SJCRH30 (cell line): ENCODE measurements at regions not wholly inside any gene's neighbourhood (a gene's known extent, or its start where the extent isn't known, plus 50 kb on each side); places are given as distances from the start of the nearest gene placed in this dataset.
"Not testable (repeated sequence)": the region's sequence is repeated elsewhere in the genome, so short reads cannot be mapped to it uniquely, and the experiment has no call there.

Experiments
- DNase-seq, 2 experiments: peaks; one replicate each; pipeline ENCODE4 v3.0.0-alpha.2; 2015 to 2020
- H3K27ac ChIP-seq: fragments of 250-450 bp; sonication (Bioruptor Pico); 2 replicates; pipeline ENCODE4 v1.5.1; 2020; ENCODE audit warnings: mild to moderate bottlenecking, moderate library complexity
- H3K27me3 ChIP-seq: fragments of 250-450 bp; sonication (Bioruptor Pico); 2 replicates; pipeline ENCODE4 v1.5.1; 2020; ENCODE audit warnings: mild to moderate bottlenecking, moderate library complexity
- H3K36me3 ChIP-seq: fragments of 250-450 bp; sonication (Bioruptor Pico); 2 replicates; pipeline ENCODE4 v1.5.1; 2020; ENCODE audit warnings: mild to moderate bottlenecking, moderate library complexity
- H3K4me1 ChIP-seq: fragments of 250-450 bp; sonication (Bioruptor Pico); 2 replicates; pipeline ENCODE4 v1.5.1; 2020; ENCODE audit warnings: mild to moderate bottlenecking, moderate library complexity
- H3K4me3 ChIP-seq: fragments of 250-450 bp; sonication (Bioruptor Pico); 2 replicates; pipeline ENCODE4 v1.5.1; 2020; ENCODE audit warnings: mild to moderate bottlenecking, moderate library complexity
- H3K9me3 ChIP-seq: fragments of 250-450 bp; sonication (Bioruptor Pico); replicated peaks from 2 replicates; pipeline ENCODE4 v1.5.1; 2020; ENCODE audit warnings: mild to moderate bottlenecking, moderate library complexity

DNA sequence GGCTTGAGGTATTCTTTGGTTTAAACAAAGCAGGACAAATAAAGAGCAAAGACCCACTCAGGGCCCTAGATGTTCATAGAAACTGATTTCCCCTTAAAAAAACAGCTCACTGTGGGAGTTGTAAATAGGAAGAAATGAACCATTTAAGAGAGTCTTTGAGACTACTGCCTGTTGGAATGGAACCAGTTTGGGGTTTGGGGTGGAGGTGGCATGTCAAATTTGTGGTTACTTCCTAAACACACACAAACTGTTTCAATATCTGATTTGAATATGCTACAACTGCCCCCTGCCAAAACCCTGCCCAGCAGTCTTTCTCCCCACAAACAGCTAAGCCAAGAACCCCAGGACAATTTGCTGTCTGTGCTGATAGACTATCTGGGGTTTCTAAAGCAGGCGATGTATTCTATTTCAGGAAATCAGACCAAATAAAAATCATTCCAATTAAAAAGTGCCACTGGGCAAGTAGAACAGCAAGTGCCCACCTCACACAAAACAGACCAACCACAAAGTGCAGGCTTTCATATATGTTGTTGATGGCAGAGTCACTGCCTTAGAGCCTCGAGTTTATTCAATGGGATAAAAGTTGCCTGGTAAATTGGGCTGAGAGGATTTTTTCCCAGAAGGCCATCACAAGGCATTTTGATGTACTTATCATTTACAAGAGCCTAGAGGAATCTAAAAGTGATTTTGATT is 293.9 kb upstream of the PROK2 start:
- H3K4me3 ChIP-seq = no peak overlapping the region
- no peaks in the 10 kb centered on the region for H3K9me3 ChIP-seq
- DNase-seq = no peak
- H3K27me3 ChIP-seq = no peaks in the 10 kb centered on the region
- no peaks in the 10 kb centered on the region for H3K4me1 ChIP-seq
- H3K36me3 ChIP-seq = no peaks in the 10 kb centered on the region
- H3K27ac ChIP-seq = no peak overlapping the region

DNA sequence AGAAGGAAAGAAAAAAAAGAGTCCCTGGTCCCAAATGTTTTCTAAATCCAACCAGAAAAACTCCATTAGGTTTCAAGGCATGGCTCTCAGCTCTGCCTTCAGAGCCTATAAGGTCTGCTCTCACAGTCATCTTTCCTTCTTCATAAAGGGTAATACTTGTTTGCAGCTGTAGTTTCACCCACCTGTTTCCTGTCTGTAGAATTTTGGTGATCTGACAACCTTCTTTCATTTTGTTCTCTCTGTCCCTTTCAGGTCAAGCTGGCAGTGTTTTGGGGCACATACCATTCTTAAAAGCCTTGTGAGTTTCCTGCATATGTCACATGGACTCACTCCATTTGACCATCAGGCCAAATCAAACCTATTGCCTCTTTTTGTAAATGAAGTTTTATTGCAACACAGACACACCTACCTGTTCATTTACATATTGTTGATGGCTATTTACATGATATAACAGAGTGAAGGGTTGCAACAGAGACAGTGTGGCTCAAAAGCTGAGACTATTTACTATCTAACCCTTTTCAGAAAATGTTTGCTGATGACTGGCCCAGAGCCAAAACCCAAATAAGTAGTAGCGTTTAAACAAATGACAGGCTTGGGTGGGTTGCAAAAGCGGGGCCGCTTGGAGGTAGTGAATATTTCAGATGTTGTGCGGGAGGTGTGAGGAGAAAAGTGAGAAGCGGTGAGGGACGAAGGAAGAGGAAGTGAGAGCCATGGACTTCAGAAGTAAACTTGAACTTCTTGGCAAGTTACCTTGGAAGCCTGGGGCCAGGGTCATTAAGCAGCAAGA is 292.7 kb upstream of the PROK2 start:
- Histone ChIP-seq H3K27ac (no peak overlapping the region), H3K4me3 (no peak overlapping the region), H3K9me3 (no peaks in the 10 kb centered on the region), H3K27me3 (no peaks in the 10 kb centered on the region), H3K4me1 (no peaks in the 10 kb centered on the region), H3K36me3 (no peaks in the 10 kb centered on the region)
- DNase-seq = no peak

DNA sequence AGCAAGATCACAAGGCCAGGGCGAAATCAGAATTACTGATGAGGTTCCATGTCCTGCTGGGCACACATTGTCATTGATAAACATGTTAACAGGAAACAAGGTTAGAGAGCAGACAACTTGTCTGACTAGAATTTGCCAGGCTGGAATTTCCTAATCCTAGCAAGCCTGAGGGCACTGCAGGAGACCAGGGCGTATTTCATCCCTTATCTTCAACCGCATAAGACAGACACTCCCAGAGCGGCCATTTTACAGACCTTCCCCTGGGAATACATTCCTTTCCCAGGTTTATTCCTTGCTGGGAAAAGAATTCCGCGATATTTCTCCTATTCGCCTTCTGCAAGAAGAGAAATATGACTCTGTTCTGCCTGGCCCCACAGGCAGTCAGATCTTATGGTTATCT is 290.9 kb upstream of the PROK2 start:
- H3K36me3 ChIP-seq, H3K4me3 ChIP-seq, H3K27me3 ChIP-seq, DNase-seq, H3K27ac ChIP-seq, H3K4me1 ChIP-seq, H3K9me3 ChIP-seq: not testable (repeated sequence)

- Histone ChIP-seq H3K36me3 (no peaks in the 10 kb centered on the region), H3K9me3 (no peaks in the 10 kb centered on the region), H3K4me3 (no peak overlapping the region), H3K27ac (no peak overlapping the region), H3K27me3 (no peaks in the 10 kb centered on the region), H3K4me1 (no peaks in the 10 kb centered on the region)
- no peak for DNase-seq
These were observed 286.7 kb upstream of the PROK2 start for GRCh38 chr3:72071624-72072023.

GRCh38 chr3:72070005-72070404 is 285.1 kb upstream of the PROK2 start:
- Histone ChIP-seq H3K27ac (no peak overlapping the region), H3K4me3 (no peak overlapping the region)

GRCh38 chr3:72069543-72069942 is 284.6 kb upstream of the PROK2 start:
- no peaks in the 10 kb centered on the region for H3K9me3 ChIP-seq
- no peak for DNase-seq
- H3K36me3 ChIP-seq = no peaks in the 10 kb centered on the region
- no peaks in the 10 kb centered on the region for H3K4me1 ChIP-seq
- no peak overlapping the region for H3K27ac ChIP-seq
- H3K27me3 ChIP-seq = no peaks in the 10 kb centered on the region
- H3K4me3 ChIP-seq = no peak overlapping the region

More at GRCh38 chr3:72070005-72070404, 285.1 kb upstream of the PROK2 start:
- Histone ChIP-seq H3K27me3 (no peaks in the 10 kb centered on the region), H3K4me1 (no peaks in the 10 kb centered on the region), H3K36me3 (no peaks in the 10 kb centered on the region), H3K9me3 (no peaks in the 10 kb centered on the region)
- DNase-seq = no peak

DNA sequence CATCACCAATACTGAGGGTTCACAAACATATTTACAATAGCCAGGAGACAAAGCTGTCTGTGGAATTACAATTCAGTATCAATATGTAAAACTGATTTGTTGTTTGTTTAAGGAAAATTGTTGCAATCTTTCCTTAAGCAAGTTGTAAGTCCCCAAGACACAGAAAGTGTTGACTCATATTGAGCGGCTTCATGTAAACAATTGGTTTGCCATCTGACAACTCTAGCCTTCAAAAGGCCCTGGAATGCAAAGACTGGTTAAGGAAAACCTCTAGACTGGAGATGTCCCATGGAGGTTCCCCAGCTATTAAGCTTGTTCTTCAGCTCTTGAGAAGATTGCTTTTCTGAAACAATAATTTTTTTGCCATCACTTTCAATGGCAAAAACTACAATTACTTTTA is 283.7 kb upstream of the PROK2 start:
- Histone ChIP-seq H3K4me1 (no peaks in the 10 kb centered on the region), H3K36me3 (no peaks in the 10 kb centered on the region), H3K9me3 (no peaks in the 10 kb centered on the region), H3K4me3 (no peak overlapping the region), H3K27me3 (no peaks in the 10 kb centered on the region), H3K27ac (no peak overlapping the region)
- DNase-seq = no peak

DNA sequence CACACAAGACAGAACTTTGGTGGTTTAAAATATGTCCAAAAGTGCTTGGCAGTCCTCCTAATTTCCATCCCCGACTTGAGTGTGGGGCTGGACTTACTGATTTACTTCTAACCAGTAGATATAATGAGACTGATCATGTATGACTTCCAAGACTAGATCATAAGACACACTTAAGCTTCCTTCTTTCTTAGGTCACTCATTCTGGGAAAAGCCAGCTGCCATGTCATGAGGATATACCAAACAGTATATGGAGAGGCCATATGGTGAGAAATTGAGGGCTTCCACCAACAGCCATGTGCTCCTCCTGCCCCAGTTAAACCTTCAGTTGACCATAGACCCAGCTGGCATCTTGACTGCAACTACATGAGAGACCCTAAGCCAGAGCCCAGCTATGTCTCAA is 282.8 kb upstream of the PROK2 start:
- Histone ChIP-seq H3K4me1 (no peaks in the 10 kb centered on the region), H3K4me3 (no peak overlapping the region), H3K36me3 (no peaks in the 10 kb centered on the region), H3K27ac (no peak overlapping the region), H3K27me3 (no peaks in the 10 kb centered on the region), H3K9me3 (no peaks in the 10 kb centered on the region)
- DNase-seq = no peak

DNA sequence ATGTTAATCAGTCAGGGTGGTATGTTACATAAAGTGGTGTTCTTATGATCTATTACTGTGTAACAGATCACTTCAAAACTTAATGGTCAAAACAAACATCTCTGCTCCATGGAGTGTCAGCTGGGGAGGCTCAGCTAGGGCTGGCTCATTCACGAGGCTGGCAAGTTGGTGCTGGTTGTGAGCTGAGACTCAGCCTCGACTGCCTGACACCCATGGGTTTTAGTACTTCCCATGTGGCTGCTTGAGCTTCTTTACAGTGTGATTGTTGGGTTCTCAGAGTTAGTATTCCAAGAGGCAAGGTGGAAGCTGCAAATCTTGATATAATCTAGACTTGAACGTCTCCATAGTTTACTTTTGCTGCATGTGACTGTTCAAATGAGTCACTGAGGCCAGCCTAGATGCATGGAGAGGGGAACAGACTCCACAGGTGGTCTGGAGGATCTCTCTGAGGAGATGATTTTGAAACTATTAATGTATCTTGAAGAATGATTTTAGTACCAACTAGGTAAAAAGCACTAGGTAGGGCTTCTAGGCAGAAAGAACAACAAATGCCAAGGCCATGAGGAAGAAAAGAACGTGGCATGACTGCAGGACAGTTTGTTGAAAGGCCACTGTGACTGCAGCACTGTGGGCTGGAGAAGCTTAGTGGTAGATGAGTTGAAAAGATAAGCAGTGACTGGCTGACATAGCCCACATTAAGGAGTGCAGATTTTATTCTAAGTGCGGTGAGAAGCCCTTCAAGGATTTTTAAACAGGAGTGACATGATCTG is 281.1 kb upstream of the PROK2 start:
- no peaks in the 10 kb centered on the region for H3K9me3 ChIP-seq
- H3K4me3 ChIP-seq = no peak overlapping the region
- H3K36me3 ChIP-seq = no peaks in the 10 kb centered on the region
- no peak overlapping the region for H3K27ac ChIP-seq
- no peaks in the 10 kb centered on the region for H3K4me1 ChIP-seq
- no peaks in the 10 kb centered on the region for H3K27me3 ChIP-seq
- DNase-seq = no peak

DNA sequence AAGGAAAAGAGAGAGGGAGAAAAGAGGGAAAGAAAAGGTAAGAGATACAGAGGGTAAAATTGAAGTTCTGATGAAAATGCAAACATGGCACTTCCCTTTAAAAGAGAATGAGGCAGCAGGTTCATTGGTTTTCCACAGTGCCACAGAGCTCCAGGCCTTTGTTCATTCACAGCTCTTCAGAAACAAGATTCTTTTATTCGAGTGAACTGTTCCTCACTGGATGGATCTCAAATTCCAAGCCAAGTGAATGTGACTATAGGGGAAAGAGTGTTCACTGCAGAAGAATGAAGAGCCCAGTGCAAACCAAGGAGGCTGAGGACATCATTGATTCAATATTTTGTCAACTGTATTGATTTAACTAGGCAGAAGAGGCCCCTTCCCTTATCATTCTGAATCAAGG is 280.3 kb upstream of the PROK2 start:
- DNase-seq = no peak
- Histone ChIP-seq H3K9me3 (no peaks in the 10 kb centered on the region), H3K27me3 (no peaks in the 10 kb centered on the region), H3K36me3 (no peaks in the 10 kb centered on the region), H3K4me3 (no peak overlapping the region), H3K27ac (no peak overlapping the region), H3K4me1 (no peaks in the 10 kb centered on the region)

DNA sequence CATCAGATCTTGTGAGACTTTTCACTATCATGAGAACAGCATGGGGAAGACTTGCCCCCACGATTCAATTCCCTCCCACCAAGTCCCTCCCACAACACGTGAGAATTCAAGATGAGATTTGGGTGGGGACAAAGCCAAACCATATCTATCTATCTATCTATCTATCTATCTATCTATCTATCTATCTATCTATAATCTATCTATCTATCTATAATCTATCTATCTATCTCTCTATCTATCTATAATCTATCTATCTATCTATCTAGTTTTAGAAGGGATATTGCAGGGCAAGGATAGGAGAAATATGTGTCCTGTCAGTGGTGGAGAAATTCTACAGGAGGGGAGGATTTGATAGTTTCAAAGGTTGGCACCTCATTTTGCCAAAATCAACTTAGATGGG is 279.8 kb upstream of the PROK2 start:
- not testable (repeated sequence) for H3K27ac ChIP-seq, DNase-seq, H3K4me3 ChIP-seq, H3K4me1 ChIP-seq, H3K27me3 ChIP-seq, H3K9me3 ChIP-seq, H3K36me3 ChIP-seq

DNA sequence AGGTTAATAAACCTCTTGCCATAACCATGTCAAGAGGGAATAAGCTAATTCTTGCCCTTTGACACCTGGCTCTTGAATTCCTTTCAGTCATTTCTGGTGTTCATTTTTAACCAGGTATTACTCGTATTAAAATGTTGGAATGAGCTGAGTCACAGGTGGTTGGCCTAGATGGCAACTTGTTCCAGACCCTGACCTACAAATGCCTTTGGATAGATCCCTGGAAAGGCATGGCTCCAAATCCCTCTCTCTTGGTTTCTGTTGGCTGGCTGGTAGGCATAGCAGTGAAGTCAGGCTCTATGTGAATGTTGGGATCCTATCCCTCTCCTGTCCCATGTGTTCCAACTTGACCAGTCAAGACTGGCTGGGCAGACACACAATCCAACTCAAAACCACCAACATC is 277.1 kb upstream of the PROK2 start:
- DNase-seq = no peak
- H3K9me3 ChIP-seq = no peaks in the 10 kb centered on the region

DNA sequence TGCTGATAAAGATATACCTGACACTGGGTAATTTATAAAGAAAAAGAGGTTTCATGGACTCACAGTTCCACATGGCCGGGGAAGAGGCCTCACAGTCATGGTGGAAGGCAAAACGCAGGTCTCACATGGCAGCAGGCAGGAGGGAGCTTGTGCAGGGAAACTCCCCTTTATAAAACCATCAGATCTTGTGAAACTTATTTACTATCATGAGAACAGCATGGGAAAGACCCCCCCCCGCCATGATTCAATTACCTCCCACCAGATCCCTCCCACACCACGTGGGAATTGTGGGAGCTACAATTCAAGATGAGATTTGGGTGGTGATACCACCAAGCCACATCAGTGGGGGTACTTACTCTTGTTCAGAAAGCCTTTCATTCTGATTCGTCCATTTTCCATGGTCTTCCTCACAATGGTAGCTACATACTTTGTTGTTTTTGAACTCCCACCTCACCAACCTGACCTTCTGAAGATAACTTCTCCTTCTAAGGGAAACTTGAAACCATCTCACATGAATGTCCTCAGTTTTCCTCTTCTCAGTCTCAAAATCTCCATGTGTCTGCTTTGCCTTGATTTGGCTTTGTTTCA is 275.6 kb upstream of the PROK2 start:
- no peak overlapping the region for H3K27ac ChIP-seq
- H3K9me3 ChIP-seq = no peaks in the 10 kb centered on the region
- H3K4me1 ChIP-seq = no peaks in the 10 kb centered on the region
- H3K27me3 ChIP-seq = no peaks in the 10 kb centered on the region
- H3K36me3 ChIP-seq = no peaks in the 10 kb centered on the region
- no peak overlapping the region for H3K4me3 ChIP-seq
- no peak for DNase-seq

More for the DNA sequence above, 277.1 kb upstream of the PROK2 start:
- Histone ChIP-seq H3K36me3 (no peaks in the 10 kb centered on the region), H3K27ac (no peak overlapping the region), H3K27me3 (no peaks in the 10 kb centered on the region), H3K4me3 (no peak overlapping the region), H3K4me1 (no peaks in the 10 kb centered on the region)

DNA sequence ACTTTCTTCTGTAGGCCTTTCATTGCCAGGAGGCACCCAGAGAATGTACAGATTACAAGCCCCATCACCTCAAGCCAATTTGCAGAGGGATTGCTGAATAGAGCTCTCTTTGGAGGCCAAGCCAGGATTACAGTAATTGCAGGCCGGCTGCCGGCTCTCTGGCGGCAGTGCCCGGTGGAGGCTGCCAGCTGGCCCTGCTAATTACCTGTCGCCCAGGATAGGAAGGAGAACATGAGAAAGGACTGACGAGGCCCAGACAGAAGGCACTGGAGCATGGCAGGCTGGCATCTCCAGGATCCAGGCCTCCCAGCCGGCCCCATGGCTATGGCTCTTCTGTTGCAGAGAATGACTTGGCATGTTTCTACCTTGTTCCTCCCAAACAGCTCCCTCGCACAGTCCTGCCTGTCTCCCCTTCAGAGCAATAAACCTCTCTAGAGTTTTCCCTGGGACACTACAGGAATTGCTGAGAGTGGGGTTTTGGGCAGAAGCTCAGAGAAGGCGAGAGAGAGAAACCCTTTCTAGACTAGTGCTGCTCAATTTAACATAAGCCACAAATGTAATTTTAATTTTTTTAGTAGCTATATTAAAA is 273.6 kb upstream of the PROK2 start:
- H3K4me3 ChIP-seq = no peak overlapping the region
- H3K9me3 ChIP-seq = no peaks in the 10 kb centered on the region
- H3K36me3 ChIP-seq = no peaks in the 10 kb centered on the region
- no peak for DNase-seq
- H3K27ac ChIP-seq = no peak overlapping the region
- H3K27me3 ChIP-seq = no peaks in the 10 kb centered on the region
- no peaks in the 10 kb centered on the region for H3K4me1 ChIP-seq

DNA sequence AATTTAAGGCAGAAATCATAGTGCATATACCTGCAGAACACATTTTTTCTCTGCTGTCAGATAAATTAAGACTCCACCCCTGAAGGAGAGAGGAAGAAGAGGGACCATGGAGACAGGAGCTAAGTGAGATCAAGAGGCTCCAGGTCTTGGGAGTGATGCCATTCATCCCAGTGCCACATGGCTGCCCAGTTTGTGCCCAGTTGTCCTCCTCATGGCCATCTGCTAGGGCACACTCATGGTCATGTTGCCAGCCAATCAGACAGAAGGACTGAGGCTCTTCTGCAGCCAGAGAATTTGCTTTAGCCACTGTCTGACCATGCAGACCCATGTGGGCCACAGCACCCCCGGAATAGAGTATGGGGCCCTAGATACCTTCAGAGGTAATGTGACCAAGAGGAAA is 270.5 kb upstream of the PROK2 start:
- no peak for DNase-seq
- no peaks in the 10 kb centered on the region for H3K9me3 ChIP-seq
- no peak overlapping the region for H3K27ac ChIP-seq
- no peaks in the 10 kb centered on the region for H3K27me3 ChIP-seq
- no peaks in the 10 kb centered on the region for H3K36me3 ChIP-seq
- H3K4me1 ChIP-seq = no peaks in the 10 kb centered on the region
- H3K4me3 ChIP-seq = no peak overlapping the region
